OCI-LY7 (cell line): ENCODE measurements at regions not wholly inside any gene's neighbourhood (a gene's known extent, or its start where the extent isn't known, plus 50 kb on each side); places are given as distances from the start of the nearest gene placed in this dataset.

Source experiments
- EZH2phosphoT487 ChIP-seq: fragments of 200-600 bp; sonication (generic); IDR thresholded peaks from 2 replicates; pipeline ENCODE4 v1.6.1; 2018; ENCODE audit warnings: low read depth, borderline replicate concordance, mild to moderate bottlenecking, mixed run types, antibody characterized with exemption, low read length, moderate library complexity, mixed read lengths
- TF ChIP-seq, protein P1 (sequence below): fragments of 200-600 bp; sonication (generic); conservative IDR thresholded peaks from 2 replicates; pipeline ENCODE4 v1.5.1; 2014; ENCODE audit warnings: mild to moderate bottlenecking, antibody characterized with exemption, low read length, moderate library complexity, mixed read lengths

DNA sequence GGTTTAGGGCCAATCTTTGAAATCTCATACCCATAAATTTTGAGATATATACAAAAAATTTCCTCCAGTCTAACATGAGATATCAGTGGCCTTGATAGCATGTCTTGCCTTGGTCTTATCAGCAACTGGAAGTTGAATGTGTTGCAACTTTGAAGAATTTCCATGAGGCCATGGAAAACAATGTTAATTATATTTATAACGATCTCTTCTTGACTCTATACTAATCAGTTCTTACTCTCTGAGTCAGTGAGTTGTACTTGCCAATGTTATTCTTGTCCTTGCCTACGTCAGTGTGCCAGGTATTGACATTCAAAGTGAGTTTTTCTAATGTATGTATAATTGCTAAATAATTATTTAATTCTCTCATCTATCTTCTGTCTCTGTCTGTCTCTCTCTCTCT is 535.1 kb downstream of the KCNA4 start:
- TF ChIP-seq, protein P1, sequence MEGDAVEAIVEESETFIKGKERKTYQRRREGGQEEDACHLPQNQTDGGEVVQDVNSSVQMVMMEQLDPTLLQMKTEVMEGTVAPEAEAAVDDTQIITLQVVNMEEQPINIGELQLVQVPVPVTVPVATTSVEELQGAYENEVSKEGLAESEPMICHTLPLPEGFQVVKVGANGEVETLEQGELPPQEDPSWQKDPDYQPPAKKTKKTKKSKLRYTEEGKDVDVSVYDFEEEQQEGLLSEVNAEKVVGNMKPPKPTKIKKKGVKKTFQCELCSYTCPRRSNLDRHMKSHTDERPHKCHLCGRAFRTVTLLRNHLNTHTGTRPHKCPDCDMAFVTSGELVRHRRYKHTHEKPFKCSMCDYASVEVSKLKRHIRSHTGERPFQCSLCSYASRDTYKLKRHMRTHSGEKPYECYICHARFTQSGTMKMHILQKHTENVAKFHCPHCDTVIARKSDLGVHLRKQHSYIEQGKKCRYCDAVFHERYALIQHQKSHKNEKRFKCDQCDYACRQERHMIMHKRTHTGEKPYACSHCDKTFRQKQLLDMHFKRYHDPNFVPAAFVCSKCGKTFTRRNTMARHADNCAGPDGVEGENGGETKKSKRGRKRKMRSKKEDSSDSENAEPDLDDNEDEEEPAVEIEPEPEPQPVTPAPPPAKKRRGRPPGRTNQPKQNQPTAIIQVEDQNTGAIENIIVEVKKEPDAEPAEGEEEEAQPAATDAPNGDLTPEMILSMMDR = no peak
- TF ChIP-seq EZH2phosphoT487 = no peak
